ENCODE measurements at regions not wholly inside any gene's neighbourhood (a gene's known extent, or its start where the extent isn't known, plus 50 kb on each side); places are given as distances from the start of the nearest gene placed in this dataset.
"Not testable (repeated sequence)": the region's sequence is repeated elsewhere in the genome, so short reads cannot be mapped to it uniquely, and the experiment has no call there.

- ATAC-seq = no peak
- Histone ChIP-seq H3K36me3 (ENCODE audit: control insufficient read depth, insufficient read depth, low read length) (no peaks in the 10 kb centered on the region), H3K4me3 (ENCODE audit: low read length) (no peak overlapping the region), H3K4me1 (ENCODE audit: control insufficient read depth, insufficient read depth, low read length) (no peaks in the 10 kb centered on the region), H3K9me3 (ENCODE audit: control insufficient read depth, insufficient read depth, low read length) (peaks cover under 1% of the 10 kb centered on the region), H3K27ac (ENCODE audit: low read length) (no peak overlapping the region), H3K27me3 (ENCODE audit: control insufficient read depth, insufficient read depth, low read length) (no peaks in the 10 kb centered on the region)
- TF ChIP-seq CTCF (IDR thresholded peaks at IDR 0.05) = no peak
- WGBS (ENCODE audit: insufficient coverage) = 80% methylated on average over 1 of the region's 1 CpG
- no peak overlapping the region for H3K4me3 Mint-ChIP-seq
- H3K27ac Mint-ChIP-seq = no peak overlapping the region
- DNase-seq = no peak
- no peaks in the 10 kb centered on the region for H3K27me3 Mint-ChIP-seq (ENCODE audit: low read depth in 2 of 2)
- H3K4me1 Mint-ChIP-seq = no peaks in the 10 kb centered on the region
- H3K36me3 Mint-ChIP-seq = peaks cover 8% of the 10 kb centered on the region
- intact Hi-C loops (cut with micrococcal nuclease) = no loop called here
- H3K9me3 Mint-ChIP-seq = peaks cover 10 to 23% of the 10 kb centered on the region in 2 donors
These were observed 122.6 kb downstream of the POSTN start for GRCh38 chr13:37475966-37476365.

- intact Hi-C loops (cut with micrococcal nuclease) = no loop called here
- no peak overlapping the region for H3K27ac Mint-ChIP-seq
- ATAC-seq (no peak), DNase-seq (no peak)
- Histone ChIP-seq H3K27me3 (ENCODE audit: control insufficient read depth, insufficient read depth, low read length) (no peaks in the 10 kb centered on the region), H3K36me3 (ENCODE audit: control insufficient read depth, insufficient read depth, low read length) (no peaks in the 10 kb centered on the region), H3K27ac (ENCODE audit: low read length) (no peak overlapping the region), H3K4me3 (ENCODE audit: low read length) (no peak overlapping the region), H3K9me3 (ENCODE audit: control insufficient read depth, insufficient read depth, low read length) (no peaks in the 10 kb centered on the region), H3K4me1 (ENCODE audit: control insufficient read depth, insufficient read depth, low read length) (no peaks in the 10 kb centered on the region)
- H3K36me3 Mint-ChIP-seq = peaks cover 8% of the 10 kb centered on the region
- no peak for TF ChIP-seq CTCF (IDR thresholded peaks at IDR 0.05)
- H3K4me1 Mint-ChIP-seq = no peaks in the 10 kb centered on the region
- 89% methylated on average over 2 of the region's 2 CpGs for WGBS (ENCODE audit: insufficient coverage)
- H3K4me3 Mint-ChIP-seq = no peak overlapping the region
- no peaks in the 10 kb centered on the region for H3K27me3 Mint-ChIP-seq (ENCODE audit: low read depth in 2 of 2)
- H3K9me3 Mint-ChIP-seq = peaks cover 10 to 23% of the 10 kb centered on the region in 2 donors
These were observed 123.4 kb downstream of the POSTN start for GRCh38 chr13:37475151-37475550.

- H3K9me3 ChIP-seq (ENCODE audit: control insufficient read depth, insufficient read depth, low read length) = no peaks in the 10 kb centered on the region
- H3K27me3 ChIP-seq (ENCODE audit: control insufficient read depth, insufficient read depth, low read length) = no peaks in the 10 kb centered on the region
- WGBS (ENCODE audit: insufficient coverage) = 85% methylated on average over 4 of the region's 5 CpGs
- Mint-ChIP-seq H3K9me3 (peaks cover 7 to 22% of the 10 kb centered on the region in 2 donors), H3K36me3 (no peaks in the 10 kb centered on the region), H3K27me3 (ENCODE audit: low read depth in 2 of 2) (no peaks in the 10 kb centered on the region), H3K4me1 (no peaks in the 10 kb centered on the region), H3K27ac (no peak overlapping the region), H3K4me3 (no peak overlapping the region)
- no peak for TF ChIP-seq CTCF (IDR thresholded peaks at IDR 0.05)
- no peaks in the 10 kb centered on the region for H3K4me1 ChIP-seq (ENCODE audit: control insufficient read depth, insufficient read depth, low read length)
- H3K27ac ChIP-seq (ENCODE audit: low read length) = no peak overlapping the region
- no peaks in the 10 kb centered on the region for H3K36me3 ChIP-seq (ENCODE audit: control insufficient read depth, insufficient read depth, low read length)
- no peak for DNase-seq
- ATAC-seq = no peak
- H3K4me3 ChIP-seq (ENCODE audit: low read length) = no peak overlapping the region
- intact Hi-C loops (cut with micrococcal nuclease) = no loop called here
These were observed 125.5 kb downstream of the POSTN start for GRCh38 chr13:37473035-37473434.

- H3K4me3 ChIP-seq (ENCODE audit: low read length); H3K27me3 Mint-ChIP-seq (ENCODE audit: low read depth in 2 of 2); intact Hi-C loops (cut with micrococcal nuclease); ATAC-seq; H3K4me1 ChIP-seq (ENCODE audit: control insufficient read depth, insufficient read depth, low read length); H3K27ac ChIP-seq (ENCODE audit: low read length); DNase-seq; H3K4me1 Mint-ChIP-seq; H3K27me3 ChIP-seq (ENCODE audit: control insufficient read depth, insufficient read depth, low read length); H3K36me3 Mint-ChIP-seq; H3K36me3 ChIP-seq (ENCODE audit: control insufficient read depth, insufficient read depth, low read length); H3K27ac Mint-ChIP-seq; H3K4me3 Mint-ChIP-seq; H3K9me3 ChIP-seq (ENCODE audit: control insufficient read depth, insufficient read depth, low read length): not testable (repeated sequence)
- WGBS (ENCODE audit: insufficient coverage) = 85% methylated on average over 4 of the region's 4 CpGs
- H3K9me3 Mint-ChIP-seq = peaks cover 11 to 26% of the 10 kb centered on the region in 2 donors
These were observed 126.3 kb downstream of the POSTN start for GRCh38 chr13:37472266-37472665.
